IMR-90 (cell line): ENCODE measurements at regions not wholly inside any gene's neighbourhood (a gene's known extent, or its start where the extent isn't known, plus 50 kb on each side); places are given as distances from the start of the nearest gene placed in this dataset.

ENCODE experiments used
- ATAC-seq: fragments of 200-7000 bp; cut with Tn5 transposase; 2 replicates; pipeline ENCODE4 v1.9.1; 2020; ENCODE audit warnings: low read depth, mild to moderate bottlenecking, moderate library complexity
- BruUV-seq: library from RNA; stranded (reverse); fragments of 400-500 nt; replicated peaks from 2 replicates; lab custom pipeline; 2021; lab: Mats Ljungman, UMichigan
- CTCF ChIA-PET: fragments of 300-600 bp; formaldehyde crosslinking; extraction: SDS; loops from one replicate; lab custom pipeline; 2021; ENCODE audit warnings: antibody characterized with exemption; lab: Yijun Ruan, JAX
- POLR2A ChIA-PET: fragments of 300-600 bp; sonication (Branson Sonifier 250); formaldehyde crosslinking; loops from one replicate; lab custom pipeline; 2022; ENCODE audit warnings: antibody characterized with exemption; ENCODE audit not compliant: unreplicated experiment; lab: Charles Lee
- DNase-seq: peaks from one replicate; pipeline ENCODE4 v3.0.0; 2013
- H2AFZ ChIP-seq: replicated peaks from 2 replicates; pipeline ENCODE3; 2013; ENCODE audit warnings: low read length, mild to moderate bottlenecking; ENCODE audit not compliant: poor library complexity
- H2AK5ac ChIP-seq: 2 replicates; pipeline ENCODE4 v1.6.1; 2013; ENCODE audit warnings: low read depth, low read length, inconsistent platforms
- H2AK9ac ChIP-seq: replicated peaks from 2 replicates; pipeline ENCODE3; 2013; ENCODE audit warnings: mild to moderate bottlenecking, low read depth, low read length, moderate library complexity; ENCODE audit not compliant: poor library complexity
- H2BK120ac ChIP-seq: 2 replicates; pipeline ENCODE4 v1.6.1; 2013; ENCODE audit warnings: low read depth, low read length, inconsistent platforms
- H2BK15ac ChIP-seq: 3 replicates; pipeline ENCODE4 v1.6.1; 2013; ENCODE audit warnings: low read depth, low read length, inconsistent platforms
- H2BK20ac ChIP-seq: 2 replicates; pipeline ENCODE4 v1.6.1; 2013; ENCODE audit warnings: low read depth, mild to moderate bottlenecking, inconsistent platforms, low read length, moderate library complexity
- H2BK5ac ChIP-seq: 2 replicates; pipeline ENCODE4 v1.6.1; 2013; ENCODE audit warnings: mild to moderate bottlenecking, low read depth, low read length, inconsistent platforms; ENCODE audit not compliant: poor library complexity, severe bottlenecking
- H3K14ac ChIP-seq: replicated peaks from 2 replicates; pipeline ENCODE4 v1.6.1; 2013; ENCODE audit warnings: low read depth, low read length, inconsistent platforms
- H3K18ac ChIP-seq: 2 replicates; pipeline ENCODE4 v1.6.1; 2013; ENCODE audit warnings: low read depth, low read length, control low read depth
- H3K23ac ChIP-seq: 2 replicates; pipeline ENCODE4 v1.6.1; 2013; ENCODE audit warnings: low read depth, low read length, inconsistent platforms
- H3K27ac ChIP-seq: 2 replicates; pipeline ENCODE4 v1.5.1; 2013; ENCODE audit warnings: mild to moderate bottlenecking, control low read depth, low read length; ENCODE audit not compliant: insufficient read depth
- H3K27me3 ChIP-seq: 2 replicates; pipeline ENCODE4 v1.6.1; 2013; ENCODE audit warnings: low read length; ENCODE audit not compliant: control insufficient read depth, insufficient read depth
- H3K36me3 ChIP-seq: 2 replicates; pipeline ENCODE4 v1.6.1; 2013; ENCODE audit warnings: low read length, mixed read lengths; ENCODE audit not compliant: control insufficient read depth, insufficient read depth
- H3K4ac ChIP-seq: 2 replicates; pipeline ENCODE4 v1.6.1; 2013; ENCODE audit warnings: low read depth, low read length, inconsistent platforms
- H3K4me1 ChIP-seq: 2 replicates; pipeline ENCODE4 v1.6.1; 2013; ENCODE audit warnings: low read length, mixed read lengths; ENCODE audit not compliant: control insufficient read depth, insufficient read depth
- H3K4me2 ChIP-seq: 2 replicates; pipeline ENCODE4 v1.6.1; 2013; ENCODE audit warnings: low read depth, mild to moderate bottlenecking, control low read depth, low read length, moderate library complexity
- H3K4me3 ChIP-seq: 2 replicates; pipeline ENCODE4 v1.5.1; 2013; ENCODE audit warnings: low read depth, mild to moderate bottlenecking, control low read depth, low read length, moderate library complexity; ENCODE audit not compliant: insufficient read depth
- H3K56ac ChIP-seq: 2 replicates; pipeline ENCODE4 v1.6.1; 2013; ENCODE audit warnings: low read length, inconsistent platforms; ENCODE audit not compliant: insufficient read depth; ENCODE audit errors: extremely low read depth
- H3K79me1 ChIP-seq, 2 experiments: 2 replicates each; pipeline ENCODE4 v1.6.1; 2013; ENCODE audit warnings: low read length in 2 of 2, inconsistent platforms in 1 of 2, low read depth in 1 of 2
- H3K9ac ChIP-seq: 2 replicates; pipeline ENCODE4 v1.6.1; 2013; ENCODE audit warnings: low read depth, low read length, control low read depth
- H3K9me1 ChIP-seq: 2 replicates; pipeline ENCODE4 v1.6.1; 2013; ENCODE audit warnings: low read length, inconsistent platforms; ENCODE audit not compliant: insufficient read depth
- H3K9me3 ChIP-seq: 2 replicates; pipeline ENCODE4 v1.6.1; 2013; ENCODE audit warnings: low read length; ENCODE audit not compliant: control insufficient read depth, insufficient read depth
- H4K20me1 ChIP-seq: 2 replicates; pipeline ENCODE4 v1.6.1; 2013; ENCODE audit warnings: low read length, inconsistent platforms; ENCODE audit not compliant: insufficient read depth
- H4K5ac ChIP-seq: 2 replicates; pipeline ENCODE4 v1.6.1; 2013; ENCODE audit warnings: mild to moderate bottlenecking, low read depth, low read length, control low read depth
- H4K8ac ChIP-seq, 2 experiments: 2 replicates each; pipeline ENCODE4 v1.6.1; 2013; ENCODE audit warnings: low read depth in 2 of 2, low read length in 2 of 2, control low read depth in 1 of 2, inconsistent platforms in 1 of 2
- H4K91ac ChIP-seq: 2 replicates; pipeline ENCODE4 v1.6.1; 2013; ENCODE audit warnings: low read depth, low read length, inconsistent platforms; ENCODE audit not compliant: insufficient read depth
- CEBPB ChIP-seq: IDR thresholded peaks from 2 replicates; pipeline ENCODE4 v1.6.1; 2012; ENCODE audit warnings: low read depth, low read length, improper control_type of control experiment
- CHD1 ChIP-seq: IDR thresholded peaks from 2 replicates; pipeline ENCODE4 v1.6.1; 2012; ENCODE audit warnings: low read depth, low read length, improper control_type of control experiment
- FOS ChIP-seq: fragments of 150-350 bp; IDR thresholded peaks from 2 replicates; pipeline ENCODE4 v1.6.1; 2016; ENCODE audit warnings: low read depth, low read length
- MAFK ChIP-seq: IDR thresholded peaks from 2 replicates; pipeline ENCODE4 v1.6.1; 2012; ENCODE audit warnings: low read depth, low read length, improper control_type of control experiment
- MXI1 ChIP-seq: IDR thresholded peaks from 2 replicates; pipeline ENCODE4 v1.6.1; 2012; ENCODE audit warnings: low read depth, mild to moderate bottlenecking, low read length, moderate library complexity, borderline replicate concordance
- NFE2L2 ChIP-seq: fragments of 150-350 bp; IDR thresholded peaks from 2 replicates; pipeline ENCODE4 v1.6.1; 2016; ENCODE audit warnings: low read depth, mild to moderate bottlenecking, low read length
- POLR2A ChIP-seq: IDR thresholded peaks from 2 replicates; pipeline ENCODE4 v1.6.1; 2012; ENCODE audit warnings: mild to moderate bottlenecking, low read depth, low read length
- RAD21 ChIP-seq: IDR thresholded peaks from 2 replicates; pipeline ENCODE4 v1.6.1; 2012; ENCODE audit warnings: low read length, improper control_type of control experiment
- RCOR1 ChIP-seq: IDR thresholded peaks from 2 replicates; pipeline ENCODE4 v1.6.1; 2012; ENCODE audit warnings: mild to moderate bottlenecking, low read length, improper control_type of control experiment; ENCODE audit not compliant: insufficient replicate concordance
- RFX5 ChIP-seq: IDR thresholded peaks from 2 replicates; pipeline ENCODE4 v1.8.0; 2012; ENCODE audit warnings: low read depth, mild to moderate bottlenecking, low read length, moderate library complexity
- WGBS, 2 experiments: methylation state at CpG; one replicate each; pipeline versions ENCODE4 v1.1.5 to v1.1.7; 2013; ENCODE audit warnings: missing lambda C conversion rate in 2 of 2; ENCODE audit not compliant: insufficient read length in 1 of 2; ENCODE audit errors: extremely low coverage in 2 of 2; 5-methylcytosine and 5-hydroxymethylcytosine counted together
- dilution Hi-C: fragments of 300-500 bp; cut with HindIII; formaldehyde crosslinking; loops from one replicate; pipeline ENCODE4 v1.14.3; 2018; ENCODE audit warnings: low sequenced_read_pairs; ENCODE audit not compliant: unreplicated experiment
- in situ Hi-C: fragments of 300-500 bp; cut with MboI; formaldehyde crosslinking; loops from 3 replicates; pipeline ENCODE4 v1.14.3; 2019; ENCODE audit warnings: low sequenced_read_pairs, inconsistent platforms, mixed read lengths
- intact Hi-C: fragments of 100-400 bp; cut with micrococcal nuclease; formaldehyde crosslinking; loops from 2 replicates; pipeline ENCODE4 v1.10.0; 2022
- TF ChIP-seq, protein P1 (sequence below): conservative IDR thresholded peaks from 2 replicates; pipeline ENCODE4 v1.5.1; 2012; ENCODE audit warnings: mild to moderate bottlenecking, low read depth, low read length, improper control_type of control experiment

DNA sequence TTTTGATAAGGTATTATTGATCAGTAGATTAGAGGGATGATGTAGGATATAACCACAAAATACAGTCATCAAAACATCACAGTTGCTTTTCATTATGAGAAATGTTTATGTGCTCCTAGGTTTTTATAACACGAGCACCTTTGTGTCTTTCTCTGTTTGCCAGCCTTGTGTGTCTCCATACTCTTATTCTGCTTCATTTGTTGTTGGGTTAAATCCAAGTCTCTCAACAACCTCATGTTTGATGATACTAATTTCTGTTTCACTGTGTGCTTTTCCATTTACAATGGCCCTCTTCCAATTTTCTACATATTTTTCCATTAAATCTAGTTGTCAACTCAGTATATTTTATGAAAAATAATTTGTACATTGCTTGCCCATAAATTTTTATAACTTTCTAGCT is 107.7 kb upstream of the POU2AF2 start:
- dilution Hi-C loops, result no loop called here
- Histone ChIP-seq H3K9me3 (no peaks in the 10 kb centered on the region), H3K14ac (no peak overlapping the region), H2AK9ac (no peak overlapping the region), H3K4me1 (no peaks in the 10 kb centered on the region), H3K79me1 (no peaks in the 10 kb centered on the region), H2BK20ac (no peak overlapping the region), H3K18ac (no peak overlapping the region), H3K4me2 (no peak overlapping the region), H4K91ac (no peak overlapping the region), H2BK5ac (no peak overlapping the region), H3K4ac (no peak overlapping the region), H3K4me3 (no peak overlapping the region), H4K20me1 (no peaks in the 10 kb centered on the region), H2AFZ (no peak overlapping the region), H3K36me3 (no peaks in the 10 kb centered on the region), H3K27ac (no peak overlapping the region), H4K5ac (no peak overlapping the region), H3K56ac (no peak overlapping the region), H3K27me3 (no peaks in the 10 kb centered on the region), H4K8ac (no peak overlapping the region), H2AK5ac (no peak overlapping the region), H2BK15ac (no peak overlapping the region), H2BK120ac (no peak overlapping the region), H3K9ac (no peak overlapping the region), H3K23ac (no peak overlapping the region), H3K9me1 (no peaks in the 10 kb centered on the region)
- DNase-seq (no peak), ATAC-seq (no peak)
- in situ Hi-C loops, result no loop called here
- no TSS peak for BruUV-seq
- no CpG with 5 or more reads among the region's 1 CpG for WGBS, 2 experiments
- CTCF ChIA-PET, result no interaction called here
- intact Hi-C loops, result no loop called here
- POLR2A ChIA-PET, result no interaction called here
- TF ChIP-seq, protein P1, sequence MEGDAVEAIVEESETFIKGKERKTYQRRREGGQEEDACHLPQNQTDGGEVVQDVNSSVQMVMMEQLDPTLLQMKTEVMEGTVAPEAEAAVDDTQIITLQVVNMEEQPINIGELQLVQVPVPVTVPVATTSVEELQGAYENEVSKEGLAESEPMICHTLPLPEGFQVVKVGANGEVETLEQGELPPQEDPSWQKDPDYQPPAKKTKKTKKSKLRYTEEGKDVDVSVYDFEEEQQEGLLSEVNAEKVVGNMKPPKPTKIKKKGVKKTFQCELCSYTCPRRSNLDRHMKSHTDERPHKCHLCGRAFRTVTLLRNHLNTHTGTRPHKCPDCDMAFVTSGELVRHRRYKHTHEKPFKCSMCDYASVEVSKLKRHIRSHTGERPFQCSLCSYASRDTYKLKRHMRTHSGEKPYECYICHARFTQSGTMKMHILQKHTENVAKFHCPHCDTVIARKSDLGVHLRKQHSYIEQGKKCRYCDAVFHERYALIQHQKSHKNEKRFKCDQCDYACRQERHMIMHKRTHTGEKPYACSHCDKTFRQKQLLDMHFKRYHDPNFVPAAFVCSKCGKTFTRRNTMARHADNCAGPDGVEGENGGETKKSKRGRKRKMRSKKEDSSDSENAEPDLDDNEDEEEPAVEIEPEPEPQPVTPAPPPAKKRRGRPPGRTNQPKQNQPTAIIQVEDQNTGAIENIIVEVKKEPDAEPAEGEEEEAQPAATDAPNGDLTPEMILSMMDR, result no peak
- TF ChIP-seq RFX5 (no peak), NFE2L2 (no peak), POLR2A (no peak), MAFK (no peak), CHD1 (no peak), MXI1 (no peak), RCOR1 (no peak), CEBPB (no peak), FOS (no peak), RAD21 (no peak)
